MM.1S (cell line): ENCODE measurements at regions not wholly inside any gene's neighbourhood (a gene's known extent, or its start where the extent isn't known, plus 50 kb on each side); places are given as distances from the start of the nearest gene placed in this dataset.

Experiments
- EZH2 ChIP-seq: fragments of 300-600 bp; sonication (generic); optimal IDR thresholded peaks from 2 replicates; pipeline ENCODE3; 2017; ENCODE audit warnings: low read depth, mild to moderate bottlenecking, antibody characterized with exemption, low read length, mixed read lengths
- EZH2phosphoT487 ChIP-seq: fragments of 300-600 bp; sonication (generic); IDR thresholded peaks from 2 replicates; pipeline ENCODE4 v1.6.1; 2018; ENCODE audit warnings: antibody characterized with exemption, low read length
- TF ChIP-seq, protein P1 (sequence below): fragments of 300-600 bp; sonication (generic); IDR thresholded peaks from 2 replicates; pipeline ENCODE4 v1.5.1; 2016; ENCODE audit warnings: antibody characterized with exemption, low read length, mixed read lengths

- TF ChIP-seq, protein P1, sequence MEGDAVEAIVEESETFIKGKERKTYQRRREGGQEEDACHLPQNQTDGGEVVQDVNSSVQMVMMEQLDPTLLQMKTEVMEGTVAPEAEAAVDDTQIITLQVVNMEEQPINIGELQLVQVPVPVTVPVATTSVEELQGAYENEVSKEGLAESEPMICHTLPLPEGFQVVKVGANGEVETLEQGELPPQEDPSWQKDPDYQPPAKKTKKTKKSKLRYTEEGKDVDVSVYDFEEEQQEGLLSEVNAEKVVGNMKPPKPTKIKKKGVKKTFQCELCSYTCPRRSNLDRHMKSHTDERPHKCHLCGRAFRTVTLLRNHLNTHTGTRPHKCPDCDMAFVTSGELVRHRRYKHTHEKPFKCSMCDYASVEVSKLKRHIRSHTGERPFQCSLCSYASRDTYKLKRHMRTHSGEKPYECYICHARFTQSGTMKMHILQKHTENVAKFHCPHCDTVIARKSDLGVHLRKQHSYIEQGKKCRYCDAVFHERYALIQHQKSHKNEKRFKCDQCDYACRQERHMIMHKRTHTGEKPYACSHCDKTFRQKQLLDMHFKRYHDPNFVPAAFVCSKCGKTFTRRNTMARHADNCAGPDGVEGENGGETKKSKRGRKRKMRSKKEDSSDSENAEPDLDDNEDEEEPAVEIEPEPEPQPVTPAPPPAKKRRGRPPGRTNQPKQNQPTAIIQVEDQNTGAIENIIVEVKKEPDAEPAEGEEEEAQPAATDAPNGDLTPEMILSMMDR, result no peak
- no peak for TF ChIP-seq EZH2
- no peak for TF ChIP-seq EZH2phosphoT487
Observed at GRCh38 chr5:96117771-96118651, 156.4 kb upstream of the ELL2 start.
